ENCODE measurements at regions not wholly inside any gene's neighbourhood (a gene's known extent, or its start where the extent isn't known, plus 50 kb on each side); places are given as distances from the start of the nearest gene placed in this dataset.

- TF ChIP-seq CHD1 (IDR thresholded peaks at IDR 0.05; ENCODE audit: low read depth, low read length) (no peak), SMC3 (IDR thresholded peaks at IDR 0.05; ENCODE audit: low read depth, low read length) (no peak), USF2 (IDR thresholded peaks at IDR 0.05; ENCODE audit: low read depth, low read length) (no peak), RCOR1 (IDR thresholded peaks at IDR 0.05; ENCODE audit: insufficient replicate concordance, low read length) (no peak), POLR2A (IDR thresholded peaks at IDR 0.05; ENCODE audit: low read depth, low read length) (no peak), NFE2L2 (IDR thresholded peaks at IDR 0.05; ENCODE audit: low read depth, low read length) (no peak), RFX5 (IDR thresholded peaks at IDR 0.05; ENCODE audit: low read depth, low read length) (no peak)
- TF ChIP-seq, protein P1, sequence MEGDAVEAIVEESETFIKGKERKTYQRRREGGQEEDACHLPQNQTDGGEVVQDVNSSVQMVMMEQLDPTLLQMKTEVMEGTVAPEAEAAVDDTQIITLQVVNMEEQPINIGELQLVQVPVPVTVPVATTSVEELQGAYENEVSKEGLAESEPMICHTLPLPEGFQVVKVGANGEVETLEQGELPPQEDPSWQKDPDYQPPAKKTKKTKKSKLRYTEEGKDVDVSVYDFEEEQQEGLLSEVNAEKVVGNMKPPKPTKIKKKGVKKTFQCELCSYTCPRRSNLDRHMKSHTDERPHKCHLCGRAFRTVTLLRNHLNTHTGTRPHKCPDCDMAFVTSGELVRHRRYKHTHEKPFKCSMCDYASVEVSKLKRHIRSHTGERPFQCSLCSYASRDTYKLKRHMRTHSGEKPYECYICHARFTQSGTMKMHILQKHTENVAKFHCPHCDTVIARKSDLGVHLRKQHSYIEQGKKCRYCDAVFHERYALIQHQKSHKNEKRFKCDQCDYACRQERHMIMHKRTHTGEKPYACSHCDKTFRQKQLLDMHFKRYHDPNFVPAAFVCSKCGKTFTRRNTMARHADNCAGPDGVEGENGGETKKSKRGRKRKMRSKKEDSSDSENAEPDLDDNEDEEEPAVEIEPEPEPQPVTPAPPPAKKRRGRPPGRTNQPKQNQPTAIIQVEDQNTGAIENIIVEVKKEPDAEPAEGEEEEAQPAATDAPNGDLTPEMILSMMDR (conservative IDR thresholded peaks at IDR 0.05; ENCODE audit: low read depth, low read length): no peak
These were observed 241.9 kb downstream of the ANTXR2 start for GRCh38 chr4:79831119-79831528.

Measured in IMR-90 (cell line).